PC-9 (cell line): ENCODE measurements at regions not wholly inside any gene's neighbourhood (a gene's known extent, or its start where the extent isn't known, plus 50 kb on each side); places are given as distances from the start of the nearest gene placed in this dataset.

Experiments used
- BruUV-seq: library from RNA; stranded (reverse); fragments of 400-500 nt; replicated peaks from 2 replicates; lab custom pipeline; 2021; lab: Mats Ljungman, UMichigan
- CTCF ChIA-PET: fragments of 300-600 bp; sonication (Branson Sonifier 250); formaldehyde crosslinking; loops from one replicate; lab custom pipeline; 2022; ENCODE audit warnings: antibody characterized with exemption; lab: Charles Lee
- POLR2A ChIA-PET: fragments of 300-600 bp; sonication (Branson Sonifier 250); formaldehyde crosslinking; loops from one replicate; lab custom pipeline; 2022; ENCODE audit warnings: antibody characterized with exemption; ENCODE audit not compliant: unreplicated experiment; lab: Charles Lee
- DNase-seq, 2 experiments: peaks; one replicate each; pipeline versions ENCODE4 v3.0.0 to v3.0.0-alpha.2; 2015 to 2022; ENCODE audit warnings: mixed read lengths in 1 of 2
- H2AFZ ChIP-seq: fragments of 200-600 bp; sonication (generic); 2 replicates; pipeline ENCODE4 v1.8.1; 2017; ENCODE audit warnings: antibody characterized with exemption
- H3F3A ChIP-seq: fragments of 200-600 bp; sonication (generic); 2 replicates; pipeline ENCODE4 v1.8.1; 2017; ENCODE audit warnings: antibody characterized with exemption, mild to moderate bottlenecking, low read depth; ENCODE audit not compliant: insufficient read depth
- H3K27ac ChIP-seq: fragments of 200-600 bp; sonication (generic); 2 replicates; pipeline ENCODE4 v1.6.1; 2016; ENCODE audit warnings: mixed run types
- H3K27me3 ChIP-seq: fragments of 200-600 bp; sonication (generic); 2 replicates; pipeline ENCODE4 v1.6.1; 2016; ENCODE audit warnings: low read depth, mixed run types; ENCODE audit not compliant: insufficient read depth
- H3K36me3 ChIP-seq: fragments of 200-600 bp; sonication (generic); 2 replicates; pipeline ENCODE4 v1.6.1; 2016; ENCODE audit warnings: low read depth, mixed run types
- H3K4me1 ChIP-seq: fragments of 200-600 bp; sonication (generic); replicated peaks from 2 replicates; pipeline ENCODE4 v1.6.1; 2016; ENCODE audit warnings: mixed run types; ENCODE audit not compliant: insufficient read depth
- H3K4me2 ChIP-seq: fragments of 200-600 bp; sonication (generic); 2 replicates; pipeline ENCODE4 v1.6.1; 2017; ENCODE audit warnings: mixed run types
- H3K4me3 ChIP-seq: fragments of 200-600 bp; sonication (generic); 2 replicates; pipeline ENCODE4 v1.6.1; 2016; ENCODE audit warnings: mixed run types
- H3K79me2 ChIP-seq: fragments of 200-600 bp; sonication (generic); 2 replicates; pipeline ENCODE4 v1.6.1; 2017; ENCODE audit warnings: low read depth, mixed run types
- H3K9me2 ChIP-seq: fragments of 200-600 bp; sonication (generic); 2 replicates; pipeline ENCODE4 v1.8.1; 2017; ENCODE audit warnings: mild to moderate bottlenecking; ENCODE audit not compliant: insufficient read depth
- H3K9me3 ChIP-seq: fragments of 200-600 bp; sonication (generic); 2 replicates; pipeline ENCODE4 v1.8.1; 2016; ENCODE audit warnings: low read depth; ENCODE audit not compliant: insufficient read depth
- H4K20me1 ChIP-seq: fragments of 200-600 bp; sonication (generic); 2 replicates; pipeline ENCODE4 v1.8.1; 2017; ENCODE audit not compliant: insufficient read depth
- EZH2 ChIP-seq: fragments of 200-600 bp; sonication (generic); IDR thresholded peaks from 2 replicates; pipeline ENCODE4 v1.8.0; 2017; ENCODE audit warnings: antibody characterized with exemption, low read depth
- intact Hi-C: fragments of 100-400 bp; cut with micrococcal nuclease; formaldehyde crosslinking; loops from one replicate; pipeline ENCODE4 v1.10.0; 2022; ENCODE audit not compliant: unreplicated experiment
- TF ChIP-seq, protein P1 (sequence below): fragments of 200-600 bp; sonication (generic); conservative IDR thresholded peaks from 2 replicates; pipeline ENCODE4 v1.6.1; 2017; ENCODE audit warnings: mixed run types, antibody characterized with exemption, mild to moderate bottlenecking, moderate library complexity

DNA sequence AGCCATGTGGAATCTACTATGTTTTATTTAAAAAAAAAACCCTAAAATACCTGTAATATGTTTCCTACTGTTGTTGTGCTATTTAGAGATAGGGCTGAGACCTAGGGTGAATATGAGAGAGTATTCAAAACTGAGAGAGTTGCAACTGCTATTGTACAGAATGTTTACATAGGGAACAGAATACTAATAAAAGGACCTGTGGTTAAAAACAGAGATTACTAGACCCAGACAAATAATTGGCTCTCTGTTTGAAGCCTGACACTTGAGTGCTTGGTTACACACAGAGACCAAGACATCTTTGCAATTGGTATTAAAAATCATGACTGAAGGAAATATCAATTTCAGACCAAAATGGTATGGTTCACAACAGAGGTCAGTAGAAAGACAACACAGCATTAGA lies 278.9 kb upstream of the GIMD1 start:
- H3K27me3 ChIP-seq: no peaks in the 10 kb centered on the region
- no peaks in the 10 kb centered on the region for H3K36me3 ChIP-seq
- H3K4me1 ChIP-seq: no peaks in the 10 kb centered on the region
- no peak overlapping the region for H3K4me3 ChIP-seq
- H3K4me2 ChIP-seq: no peak overlapping the region
- intact Hi-C loops: no loop called here
- no peak for DNase-seq
- BruUV-seq: no TSS peak
- TF ChIP-seq EZH2: no peak
- TF ChIP-seq, protein P1, sequence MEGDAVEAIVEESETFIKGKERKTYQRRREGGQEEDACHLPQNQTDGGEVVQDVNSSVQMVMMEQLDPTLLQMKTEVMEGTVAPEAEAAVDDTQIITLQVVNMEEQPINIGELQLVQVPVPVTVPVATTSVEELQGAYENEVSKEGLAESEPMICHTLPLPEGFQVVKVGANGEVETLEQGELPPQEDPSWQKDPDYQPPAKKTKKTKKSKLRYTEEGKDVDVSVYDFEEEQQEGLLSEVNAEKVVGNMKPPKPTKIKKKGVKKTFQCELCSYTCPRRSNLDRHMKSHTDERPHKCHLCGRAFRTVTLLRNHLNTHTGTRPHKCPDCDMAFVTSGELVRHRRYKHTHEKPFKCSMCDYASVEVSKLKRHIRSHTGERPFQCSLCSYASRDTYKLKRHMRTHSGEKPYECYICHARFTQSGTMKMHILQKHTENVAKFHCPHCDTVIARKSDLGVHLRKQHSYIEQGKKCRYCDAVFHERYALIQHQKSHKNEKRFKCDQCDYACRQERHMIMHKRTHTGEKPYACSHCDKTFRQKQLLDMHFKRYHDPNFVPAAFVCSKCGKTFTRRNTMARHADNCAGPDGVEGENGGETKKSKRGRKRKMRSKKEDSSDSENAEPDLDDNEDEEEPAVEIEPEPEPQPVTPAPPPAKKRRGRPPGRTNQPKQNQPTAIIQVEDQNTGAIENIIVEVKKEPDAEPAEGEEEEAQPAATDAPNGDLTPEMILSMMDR: no peak
- H4K20me1 ChIP-seq: no peaks in the 10 kb centered on the region
- H3K9me3 ChIP-seq: no peaks in the 10 kb centered on the region
- POLR2A ChIA-PET: interaction anchor here (0.6 kb wide), 1 partner anchor 14 kb away, joined by 3 read pairs; no protein-coding TSS in a partner anchor
- H3K27ac ChIP-seq: no peak overlapping the region
- no peaks in the 10 kb centered on the region for H3K9me2 ChIP-seq
- H2AFZ ChIP-seq: no peak overlapping the region
- no peaks in the 10 kb centered on the region for H3F3A ChIP-seq
- CTCF ChIA-PET: no interaction called here
- H3K79me2 ChIP-seq: no peaks in the 10 kb centered on the region

GRCh38 chr4:106629268-106629625 lies 260.7 kb upstream of the GIMD1 start:
- no peaks in the 10 kb centered on the region for H3K9me2 ChIP-seq
- H3K9me3 ChIP-seq: no peaks in the 10 kb centered on the region
- no peaks in the 10 kb centered on the region for H3K27me3 ChIP-seq
- DNase-seq: no peak
- H3K36me3 ChIP-seq: no peaks in the 10 kb centered on the region
- no peak overlapping the region for H3K27ac ChIP-seq
- no peak overlapping the region for H3K4me3 ChIP-seq
- H2AFZ ChIP-seq: no peak overlapping the region
- no peaks in the 10 kb centered on the region for H3K79me2 ChIP-seq
- intact Hi-C loops: no loop called here
- CTCF ChIA-PET: no interaction called here
- no peaks in the 10 kb centered on the region for H3K4me1 ChIP-seq
- no peak overlapping the region for H3K4me2 ChIP-seq
- H3F3A ChIP-seq: no peaks in the 10 kb centered on the region
- TF ChIP-seq, protein P1: no peak
- TF ChIP-seq EZH2: no peak
- H4K20me1 ChIP-seq: no peaks in the 10 kb centered on the region
- POLR2A ChIA-PET: no interaction called here
- no TSS peak for BruUV-seq

GRCh38 chr4:106628586-106629267 lies 260.1 kb upstream of the GIMD1 start:
- BruUV-seq: no TSS peak
- Histone ChIP-seq H3K36me3 (no peaks in the 10 kb centered on the region), H3K9me2 (no peaks in the 10 kb centered on the region), H3K4me3 (no peak overlapping the region), H3F3A (no peaks in the 10 kb centered on the region), H3K4me2 (no peak overlapping the region), H3K4me1 (no peaks in the 10 kb centered on the region), H3K27me3 (no peaks in the 10 kb centered on the region), H3K79me2 (no peaks in the 10 kb centered on the region), H3K27ac (no peak overlapping the region), H4K20me1 (no peaks in the 10 kb centered on the region), H3K9me3 (no peaks in the 10 kb centered on the region), H2AFZ (no peak overlapping the region)
- TF ChIP-seq, protein P1: no peak
- no peak for TF ChIP-seq EZH2
- ChIA-PET POLR2A (no interaction called here), CTCF (no interaction called here)
- no peak for DNase-seq
- intact Hi-C loops: no loop called here
